Thyroid gland (tissue), 4 donors: ENCODE measurements at regions not wholly inside any gene's neighbourhood (a gene's known extent, or its start where the extent isn't known, plus 50 kb on each side); places are given as distances from the start of the nearest gene placed in this dataset.

Experiments
- POLR2A ChIP-seq, 2 donors: fragments of 450-650 bp; IDR thresholded peaks; one replicate each; pipeline ENCODE4 v1.6.1; 2017; ENCODE audit warnings: antibody characterized with exemption in 2 of 2, mild to moderate bottlenecking in 2 of 2, moderate library complexity in 1 of 2
- TF ChIP-seq, protein P1 (sequence below), 6 experiments: fragments of 200-600 bp in 3 of 6; fragments of 450-650 bp in 3 of 6; sonication (generic) in 3 of 6; IDR thresholded peaks; one replicate each; pipeline ENCODE4 v1.5.1; 2016 to 2019; ENCODE audit warnings: antibody characterized with exemption in 6 of 6, mild to moderate bottlenecking in 2 of 6, inconsistent platforms in 1 of 6, moderate library complexity in 1 of 6

DNA sequence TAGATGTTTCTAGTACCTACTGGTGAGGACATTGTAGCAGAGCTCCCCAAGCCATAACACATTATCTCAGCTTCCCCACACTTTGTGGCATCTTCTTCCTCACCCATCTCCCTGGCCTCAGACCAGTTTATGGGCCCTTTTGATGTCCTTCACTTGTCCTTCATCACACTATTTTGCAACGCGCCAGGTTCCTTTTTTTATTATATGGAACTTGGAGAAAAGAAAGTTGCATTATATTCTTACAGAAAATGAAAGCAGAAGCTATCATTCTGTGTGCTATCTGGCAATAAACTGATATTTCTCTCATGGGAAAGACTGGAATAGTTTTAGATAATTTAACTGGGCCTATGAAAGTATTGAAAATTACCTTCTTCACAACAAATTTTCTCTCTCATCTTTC lies 196.9 kb upstream of the ETV3 start:
- TF ChIP-seq, protein P1, sequence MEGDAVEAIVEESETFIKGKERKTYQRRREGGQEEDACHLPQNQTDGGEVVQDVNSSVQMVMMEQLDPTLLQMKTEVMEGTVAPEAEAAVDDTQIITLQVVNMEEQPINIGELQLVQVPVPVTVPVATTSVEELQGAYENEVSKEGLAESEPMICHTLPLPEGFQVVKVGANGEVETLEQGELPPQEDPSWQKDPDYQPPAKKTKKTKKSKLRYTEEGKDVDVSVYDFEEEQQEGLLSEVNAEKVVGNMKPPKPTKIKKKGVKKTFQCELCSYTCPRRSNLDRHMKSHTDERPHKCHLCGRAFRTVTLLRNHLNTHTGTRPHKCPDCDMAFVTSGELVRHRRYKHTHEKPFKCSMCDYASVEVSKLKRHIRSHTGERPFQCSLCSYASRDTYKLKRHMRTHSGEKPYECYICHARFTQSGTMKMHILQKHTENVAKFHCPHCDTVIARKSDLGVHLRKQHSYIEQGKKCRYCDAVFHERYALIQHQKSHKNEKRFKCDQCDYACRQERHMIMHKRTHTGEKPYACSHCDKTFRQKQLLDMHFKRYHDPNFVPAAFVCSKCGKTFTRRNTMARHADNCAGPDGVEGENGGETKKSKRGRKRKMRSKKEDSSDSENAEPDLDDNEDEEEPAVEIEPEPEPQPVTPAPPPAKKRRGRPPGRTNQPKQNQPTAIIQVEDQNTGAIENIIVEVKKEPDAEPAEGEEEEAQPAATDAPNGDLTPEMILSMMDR (IDR thresholded peaks at IDR 0.05): no peak
- TF ChIP-seq POLR2A (IDR thresholded peaks at IDR 0.05): no peak
